GF-D8 (cell line): ENCODE measurements at regions not wholly inside any gene's neighbourhood (a gene's known extent, or its start where the extent isn't known, plus 50 kb on each side); places are given as distances from the start of the nearest gene placed in this dataset.
A peak's percentile ranks its signal among the peaks of the same experiment; 100 is the strongest.

Source experiments
- DNase-seq: peaks from one replicate; lab custom pipeline; 2025; lab: John Stamatoyannopoulos, UW

GRCh38 chr14:101120641-101121507 lies 217.4 kb upstream of the RTL1 start:
- DNase-seq: peak; percentile 58

- DNase-seq: no peak
Measured at GRCh38 chr14:101121508-101122139, 218.1 kb upstream of the RTL1 start.

DNA sequence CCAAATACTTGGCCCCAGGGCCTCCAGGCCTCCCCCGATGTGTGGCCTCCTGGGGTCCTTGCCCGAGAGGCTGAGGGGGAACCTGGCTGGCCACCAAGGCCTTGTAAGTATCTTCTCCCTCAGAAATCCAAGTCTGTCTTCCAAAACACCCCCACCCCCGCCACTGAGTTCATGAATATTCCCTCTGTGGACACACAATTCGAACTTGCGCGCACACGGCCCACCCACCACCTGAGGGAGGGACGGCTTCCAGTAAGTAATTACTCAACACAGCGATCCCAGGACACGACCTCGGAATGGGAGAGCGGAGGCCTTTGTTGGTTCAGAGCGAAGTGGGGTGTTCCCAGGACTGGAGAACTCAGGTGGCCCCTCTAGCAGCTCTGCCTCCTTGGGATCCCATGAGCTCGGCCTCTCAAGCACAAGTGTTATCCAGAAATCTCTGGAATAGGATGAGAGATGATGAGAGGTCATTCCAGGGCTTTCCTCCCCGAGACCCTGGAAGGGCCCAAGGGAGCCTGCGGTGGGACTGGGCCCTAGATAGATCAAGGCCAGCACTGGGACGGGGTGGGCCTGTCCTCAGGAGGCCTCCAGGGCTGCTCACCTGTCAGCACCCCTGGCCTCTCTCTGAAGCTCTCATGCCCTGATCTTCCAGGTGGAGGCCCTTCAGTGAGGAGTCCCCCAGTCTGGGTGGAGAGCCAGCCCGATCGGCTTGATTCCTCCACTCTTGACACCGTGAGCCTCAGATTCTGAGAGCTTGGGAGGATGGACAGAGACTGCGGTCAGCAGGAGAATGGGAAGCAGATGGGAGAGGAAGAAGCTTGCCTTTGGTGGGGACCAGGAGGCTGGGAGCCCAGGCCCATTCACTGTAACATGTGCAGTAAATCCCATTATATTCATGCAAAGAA lies 219.0 kb upstream of the RTL1 start:
- DNase-seq: no peak

- no peak for DNase-seq
Measured at GRCh38 chr14:101123618-101124510, 220.3 kb upstream of the RTL1 start.

GRCh38 chr14:101124815-101125214 lies 221.3 kb upstream of the RTL1 start:
- no peak for DNase-seq

DNA sequence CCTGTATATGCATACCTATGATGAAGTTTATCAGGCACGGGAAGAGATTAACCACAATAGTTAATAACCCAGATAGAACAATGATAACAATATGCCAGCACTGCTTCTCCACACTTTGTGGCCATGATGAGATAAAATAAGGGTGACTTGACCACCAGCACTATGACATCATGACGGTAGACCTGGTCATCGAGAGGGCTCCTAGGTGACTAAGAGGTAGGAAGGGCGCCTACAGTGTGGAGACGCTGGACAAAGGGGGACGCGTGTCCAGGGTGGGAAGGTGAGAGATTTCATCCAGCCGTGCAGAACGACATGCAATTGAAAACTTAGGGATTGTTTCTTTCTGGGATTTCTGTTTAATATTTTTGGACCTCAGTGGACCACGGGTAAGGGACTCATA lies 221.8 kb upstream of the RTL1 start:
- DNase-seq: no peak

DNA sequence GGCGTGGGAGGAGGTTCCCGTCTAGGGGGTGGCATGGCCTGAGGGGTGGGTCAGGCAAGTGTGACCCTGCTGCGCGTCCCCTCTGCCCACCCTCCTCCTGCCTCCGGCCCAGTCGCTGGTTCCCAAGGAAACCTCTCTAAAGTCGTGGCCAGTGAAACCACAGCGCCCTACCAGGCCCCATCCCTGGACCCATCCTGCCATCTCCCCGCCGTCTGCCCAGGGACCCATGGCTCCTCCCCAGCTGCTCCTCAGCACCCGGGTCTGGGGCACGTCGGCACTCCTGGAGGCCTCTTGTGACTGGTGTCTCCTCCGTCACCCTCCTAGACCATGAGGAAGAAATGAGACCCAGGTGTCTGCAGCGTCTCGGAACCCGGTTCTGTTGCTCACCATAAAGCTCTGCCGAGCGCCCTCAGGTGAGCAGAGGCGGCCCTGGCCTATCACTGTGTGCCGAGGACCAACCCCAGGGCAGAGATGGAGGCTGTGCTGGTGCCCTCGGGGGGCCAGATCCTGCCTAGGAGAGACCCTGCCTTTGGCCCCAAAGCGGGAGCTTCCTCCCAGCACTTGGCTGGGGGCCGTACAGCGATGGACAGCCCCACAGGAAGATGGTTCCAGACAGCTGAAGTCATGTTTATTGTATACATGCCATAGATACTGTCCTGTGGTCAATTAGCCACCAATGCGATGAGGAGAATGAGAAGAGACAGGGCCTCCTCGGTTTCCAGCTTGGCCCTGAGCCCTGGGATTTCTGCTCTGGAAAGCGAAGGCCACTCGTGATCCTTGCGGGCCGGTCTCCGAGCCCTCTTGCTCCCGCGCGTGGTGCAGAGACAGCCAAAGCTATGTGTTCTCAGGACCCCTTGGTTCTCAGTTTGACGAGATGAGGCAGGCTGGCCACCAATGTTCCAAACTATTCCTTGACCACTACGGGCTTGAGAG lies 222.5 kb upstream of the RTL1 start:
- DNase-seq: no peak

GRCh38 chr14:101126731-101127130 lies 223.2 kb upstream of the RTL1 start:
- DNase-seq: no peak

DNA sequence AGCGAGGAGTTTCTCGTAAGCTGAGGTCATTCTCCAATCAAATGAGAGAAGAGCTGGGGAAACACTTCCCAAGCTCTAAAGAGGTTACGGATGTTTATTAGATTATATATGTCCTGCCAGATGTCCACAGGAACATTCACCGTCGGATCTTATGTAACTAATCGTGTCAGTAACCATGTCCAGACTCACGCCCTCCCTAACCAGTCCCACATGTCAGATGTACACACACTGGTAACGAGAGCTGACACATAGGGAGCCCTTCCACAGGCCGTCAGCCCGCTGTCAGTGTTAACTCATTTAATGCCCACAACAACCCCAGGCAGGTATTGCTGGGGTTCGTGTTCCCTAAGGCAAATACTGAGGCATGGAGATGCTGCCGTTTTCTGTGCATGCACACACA lies 223.7 kb upstream of the RTL1 start:
- no peak for DNase-seq

DNA sequence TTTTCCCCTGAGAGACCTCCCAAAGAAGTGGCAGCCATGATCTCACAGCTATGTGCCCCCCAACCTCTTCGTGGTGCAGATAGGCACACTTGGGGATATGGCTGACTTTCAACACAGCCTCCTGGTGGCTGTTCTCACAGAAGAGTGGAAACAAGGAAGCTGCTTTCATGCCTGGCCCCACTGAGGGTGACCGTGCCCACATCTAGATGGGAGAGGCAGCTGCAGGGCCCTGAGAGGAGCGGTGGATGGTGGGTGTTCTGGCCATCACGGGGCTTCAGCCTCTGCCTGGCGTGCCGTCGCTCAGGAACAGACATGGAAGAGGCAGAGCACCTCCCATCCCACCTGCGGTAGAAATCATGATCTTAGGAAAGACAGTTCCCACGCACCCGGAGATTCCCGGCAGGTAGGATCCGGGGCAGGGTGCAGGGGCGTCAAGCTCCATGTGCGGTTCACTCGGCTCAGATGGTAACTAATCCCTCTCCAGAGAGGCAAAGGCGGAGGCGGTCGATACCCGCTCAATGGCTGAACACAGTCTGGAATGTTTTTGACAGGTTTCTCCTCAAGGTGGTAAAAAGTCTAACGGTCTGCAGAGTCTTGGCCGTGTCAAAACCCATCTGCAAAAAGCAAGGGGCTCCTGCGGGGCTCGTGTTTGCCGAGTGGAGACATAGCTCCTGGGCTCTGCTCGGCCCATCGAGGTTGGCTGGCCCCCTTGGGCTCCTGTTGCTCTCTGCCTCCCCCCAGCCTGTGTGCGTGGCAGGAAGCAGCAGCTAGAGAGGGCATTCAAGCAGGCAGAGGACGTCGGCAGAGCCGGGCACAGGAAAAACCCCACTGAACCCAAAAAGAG lies 225.2 kb upstream of the RTL1 start:
- DNase-seq: no peak

- DNase-seq: no peak
Measured at GRCh38 chr14:101129521-101130167, 226.1 kb upstream of the RTL1 start.

- no peak for DNase-seq
Measured at GRCh38 chr14:101130861-101131260, 227.3 kb upstream of the RTL1 start.

DNA sequence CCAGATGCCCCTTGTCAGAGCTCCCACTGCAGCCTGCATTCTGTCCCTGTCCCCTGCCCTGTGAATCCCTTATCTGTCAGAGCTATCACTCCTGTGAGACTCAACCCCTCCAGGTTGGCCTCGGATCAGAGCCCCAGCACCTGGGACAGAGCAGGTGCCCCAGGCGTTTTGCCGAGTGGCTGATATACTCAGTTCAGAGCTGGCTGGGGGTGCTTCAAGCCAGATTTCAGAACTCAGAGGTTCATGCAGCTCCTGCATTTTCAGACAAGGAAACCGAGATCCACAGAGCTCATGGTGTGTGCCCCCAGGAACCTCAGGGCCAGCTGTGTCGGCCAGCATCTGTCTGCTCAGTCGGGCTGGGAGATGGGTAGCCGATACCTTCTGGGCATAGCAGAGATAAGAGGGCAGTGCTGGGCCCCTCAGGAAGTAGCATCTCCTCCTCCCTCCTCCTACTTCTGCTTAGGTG lies 228.0 kb upstream of the RTL1 start:
- no peak for DNase-seq

- no peak for DNase-seq
Measured at GRCh38 chr14:101132051-101132571, 228.6 kb upstream of the RTL1 start.

DNA sequence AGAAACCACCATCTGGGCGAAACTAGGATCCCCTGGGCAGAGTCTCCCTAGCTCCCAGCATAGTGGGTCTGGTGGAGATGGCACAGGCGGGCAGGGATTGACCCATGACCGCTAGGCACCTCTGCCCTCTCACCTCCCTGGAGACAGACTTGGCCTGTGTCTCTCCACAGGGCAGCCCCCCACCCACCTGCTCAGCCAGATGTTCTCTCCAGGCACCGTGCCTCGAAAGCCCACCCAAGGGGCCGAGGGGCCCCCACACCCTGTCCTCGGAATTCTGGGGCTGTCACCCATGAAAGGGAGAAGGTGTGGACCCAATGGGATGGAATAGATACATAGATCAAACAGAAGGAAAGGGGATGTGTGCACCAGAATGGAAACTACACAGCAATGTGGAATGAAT lies 229.1 kb upstream of the RTL1 start:
- no peak for DNase-seq

DNA sequence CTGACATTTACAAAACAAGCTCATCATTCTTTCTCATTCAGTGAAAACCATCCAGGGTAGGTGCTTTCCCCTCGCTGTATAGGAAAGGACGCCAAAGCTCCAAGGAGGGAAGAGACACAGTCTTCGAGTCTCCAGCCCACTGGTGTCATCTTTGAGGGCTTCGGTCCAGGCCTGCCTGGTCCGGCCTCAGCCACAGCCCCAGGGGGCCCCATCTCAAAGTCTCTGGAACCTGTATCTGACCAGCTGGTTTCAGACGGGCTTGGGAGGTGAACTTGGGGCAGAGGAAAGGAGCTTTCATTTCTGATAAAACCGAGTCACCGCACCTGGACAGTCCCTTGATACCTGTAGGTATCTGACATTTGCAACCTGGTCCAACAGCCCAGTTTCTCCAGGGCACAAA lies 229.5 kb upstream of the RTL1 start:
- DNase-seq: no peak

- no peak for DNase-seq
Measured at GRCh38 chr14:101134161-101134631, 230.7 kb upstream of the RTL1 start.

DNA sequence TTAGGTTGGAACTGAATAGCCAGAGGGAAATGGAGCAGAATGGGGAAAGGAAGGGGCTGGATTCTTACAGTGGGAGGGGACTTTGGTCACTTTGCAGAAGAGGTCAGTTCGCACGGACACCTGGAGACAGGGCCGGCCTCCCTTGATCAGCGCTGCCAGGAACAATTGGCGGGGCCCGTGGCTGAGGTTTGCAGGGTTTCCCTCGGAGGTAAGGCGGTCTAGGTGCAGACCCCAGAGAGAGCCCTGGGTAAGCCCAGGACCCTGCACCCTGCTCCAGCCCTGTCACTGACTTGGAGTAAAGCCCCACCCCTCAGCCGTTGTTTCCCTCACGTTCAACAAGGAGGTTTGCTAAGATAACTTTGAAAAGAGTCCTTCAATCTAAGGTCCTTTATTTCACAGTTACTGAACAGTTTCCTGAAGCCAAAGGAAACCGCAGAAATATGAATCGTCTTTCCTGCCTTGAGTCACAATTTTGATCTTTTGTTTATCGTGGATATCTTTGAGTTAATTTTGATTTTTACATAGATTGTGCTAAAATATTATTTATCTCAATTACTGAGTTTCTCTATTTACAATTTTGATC lies 231.4 kb upstream of the RTL1 start:
- DNase-seq: no peak
